HG02623 (cell line): ENCODE measurements at regions not wholly inside any gene's neighbourhood (a gene's known extent, or its start where the extent isn't known, plus 50 kb on each side); places are given as distances from the start of the nearest gene placed in this dataset.
"Not testable (repeated sequence)": the region's sequence is repeated elsewhere in the genome, so short reads cannot be mapped to it uniquely, and the experiment has no call there.

ENCODE experiments used
- ATAC-seq: cut with Tn5 transposase; IDR thresholded peaks from one replicate; pipeline ENCODE4 v1.9.1; 2021; ENCODE audit warnings: moderate library complexity; ENCODE audit not compliant: unreplicated experiment

- no peak for ATAC-seq
Observed at GRCh38 chr6:30832864-30833263, 51.5 kb upstream of the DDR1 start.

DNA sequence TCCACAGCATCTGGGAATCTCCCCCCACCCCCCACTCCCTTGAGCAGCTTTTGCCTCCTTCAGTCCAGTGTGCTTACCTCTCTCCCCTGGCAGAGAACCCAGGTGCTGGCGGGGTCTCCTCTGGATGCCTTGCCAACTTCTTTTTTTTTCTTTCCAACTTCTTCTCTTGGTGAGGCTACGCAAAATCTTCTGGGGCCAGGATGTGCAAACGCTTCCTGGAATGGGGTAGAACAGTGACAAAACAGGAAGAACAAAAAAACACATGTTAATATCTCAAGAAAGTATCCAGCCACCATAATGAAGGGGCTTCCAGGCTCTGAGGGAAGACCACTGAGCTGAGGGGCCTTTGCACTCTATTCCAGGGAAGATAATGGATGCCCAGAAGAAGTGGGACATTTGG is 53.9 kb upstream of the DDR1 start:
- no peak for ATAC-seq

GRCh38 chr6:30829639-30830255 is 54.6 kb upstream of the DDR1 start:
- ATAC-seq, result no peak

- ATAC-seq, result no peak
Observed at GRCh38 chr6:30829033-30829432, 55.3 kb upstream of the DDR1 start.

DNA sequence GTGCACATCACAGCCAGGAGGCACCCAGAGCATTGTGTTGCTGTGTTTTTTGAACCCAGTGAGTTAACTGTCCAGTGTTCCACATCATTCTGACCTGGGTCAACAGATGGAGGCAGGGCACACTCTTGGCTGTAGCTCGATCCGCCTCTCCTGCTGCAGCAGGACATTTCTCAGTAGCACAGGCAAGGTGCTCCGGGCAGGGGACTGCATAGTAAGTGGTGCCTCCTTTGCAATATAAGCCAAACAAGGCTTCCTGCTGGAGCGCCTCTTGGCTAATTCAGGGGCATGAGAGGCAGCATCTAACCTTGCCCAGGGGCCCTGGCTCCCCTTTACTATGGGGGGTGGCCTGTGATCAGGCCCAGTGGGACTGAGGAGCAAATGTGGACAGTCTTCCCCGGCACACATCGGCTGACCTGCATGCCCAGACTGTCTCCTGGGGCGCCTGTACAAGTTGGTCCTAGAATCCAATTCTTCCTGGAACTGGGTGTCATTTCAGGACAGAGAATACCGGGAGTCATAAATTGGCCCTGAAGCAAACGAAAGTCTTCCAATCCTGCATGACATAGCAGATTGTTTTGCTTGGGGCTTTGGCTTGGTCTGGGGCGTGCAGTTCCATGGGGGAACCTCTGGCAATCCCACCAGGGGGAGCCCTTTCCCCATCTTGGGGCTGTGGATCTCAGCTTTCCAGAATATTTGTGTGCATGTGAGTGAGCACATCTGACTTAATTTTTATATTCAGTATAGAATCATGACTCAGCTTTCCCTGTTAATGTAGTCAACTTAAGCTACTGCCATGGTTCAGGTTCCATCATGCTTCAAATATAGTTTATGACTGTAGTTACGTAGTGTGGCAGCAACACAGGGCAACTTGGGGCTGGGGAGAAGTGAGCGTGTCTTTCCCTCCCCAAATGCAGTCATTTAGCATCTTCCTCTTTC is 56.0 kb upstream of the DDR1 start:
- no peak for ATAC-seq

DNA sequence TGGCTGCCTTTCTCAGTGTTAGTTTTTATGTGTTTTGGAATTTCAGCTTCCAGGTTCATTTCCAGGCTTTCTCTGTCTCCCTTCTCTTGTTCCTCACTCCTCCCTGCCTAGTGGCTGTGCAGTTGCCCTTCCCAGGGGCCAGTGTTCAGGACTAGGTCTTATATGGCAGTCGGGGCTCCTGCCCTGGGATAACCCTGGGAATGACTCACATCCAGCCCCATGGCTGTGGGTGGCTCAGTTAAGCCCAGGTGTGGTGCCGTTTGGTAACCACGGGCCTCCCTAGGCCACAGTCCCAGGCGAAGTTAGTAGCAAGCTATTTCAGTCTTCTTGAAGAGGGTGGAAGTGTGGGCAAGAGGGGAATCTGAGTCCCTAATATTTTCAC is 57.4 kb upstream of the DDR1 start:
- no peak for ATAC-seq

DNA sequence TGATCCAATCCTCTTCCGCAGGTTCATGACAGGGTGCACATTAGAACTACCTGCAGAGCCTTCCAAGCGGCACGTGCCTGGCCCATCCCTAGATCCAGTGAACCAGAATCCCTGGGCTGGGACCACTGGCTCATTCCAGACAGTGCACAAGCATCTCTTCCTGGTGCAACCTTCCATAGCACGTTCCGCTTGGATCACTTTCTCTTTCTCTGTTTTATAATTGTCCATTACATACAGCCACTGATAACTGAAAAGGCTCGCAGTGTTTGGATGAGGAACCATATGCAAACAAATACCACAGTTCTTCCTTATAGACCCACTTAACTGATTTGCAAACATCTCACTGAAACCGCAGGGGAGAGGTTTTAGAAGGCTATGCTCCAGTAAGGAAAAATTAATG is 59.6 kb upstream of the DDR1 start:
- ATAC-seq, result no peak

- ATAC-seq, result no peak
Observed at GRCh38 chr6:30823534-30823865, 60.8 kb upstream of the DDR1 start.

- no peak for ATAC-seq
Observed at GRCh38 chr6:30821862-30822784, 62.2 kb upstream of the DDR1 start.

GRCh38 chr6:30820193-30820592 is 64.1 kb upstream of the DDR1 start:
- ATAC-seq, result no peak

GRCh38 chr6:30819297-30819917 is 64.9 kb upstream of the DDR1 start:
- no peak for ATAC-seq

DNA sequence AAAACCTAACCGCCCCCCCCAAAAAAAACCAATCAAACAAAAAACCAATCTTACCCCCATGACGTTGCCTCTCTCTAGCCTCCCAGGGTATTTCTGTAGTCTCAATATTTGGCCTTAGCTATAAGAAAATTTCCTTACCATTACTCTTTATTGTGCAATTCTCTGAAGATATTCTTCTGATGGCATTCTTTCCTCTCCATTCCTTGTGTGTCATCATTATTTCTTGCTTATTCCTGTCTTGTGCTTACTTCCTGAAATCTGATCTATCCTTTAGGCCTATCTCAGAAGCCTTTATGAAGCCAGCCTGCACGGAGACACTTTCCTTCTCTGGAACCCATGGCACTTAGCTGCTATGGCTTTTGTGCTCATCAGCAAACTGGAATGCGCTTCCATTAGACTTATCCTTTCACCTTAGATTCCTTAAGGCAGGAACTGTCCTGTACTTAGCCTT is 65.9 kb upstream of the DDR1 start:
- no peak for ATAC-seq

GRCh38 chr6:30816791-30817739 is 67.3 kb upstream of the DDR1 start:
- no peak for ATAC-seq

DNA sequence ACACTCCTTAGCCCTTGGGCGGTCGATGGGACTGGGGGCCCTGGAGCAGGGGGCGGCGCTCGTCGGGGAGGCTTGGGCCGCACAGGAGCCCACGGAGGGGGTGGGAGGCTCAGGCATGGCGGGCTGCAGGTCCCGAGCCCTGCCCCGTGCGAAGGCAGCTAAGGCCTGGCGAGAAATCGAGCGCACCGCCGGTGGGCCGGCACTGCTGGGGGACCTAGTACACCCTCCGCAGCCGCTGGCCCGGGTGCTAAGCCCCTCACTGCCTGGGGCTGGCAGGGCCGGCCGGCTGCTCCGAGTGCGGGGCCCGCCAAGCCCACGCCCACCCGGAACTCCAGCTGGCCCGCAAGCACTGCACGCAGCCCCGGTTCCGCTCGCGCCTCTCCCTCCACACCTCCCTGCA is 68.0 kb upstream of the DDR1 start:
- ATAC-seq, result not testable (repeated sequence)

GRCh38 chr6:30815041-30815742 is 69.1 kb upstream of the DDR1 start:
- ATAC-seq, result not testable (repeated sequence)

- no peak for ATAC-seq
Observed at GRCh38 chr6:30814146-30815040, 69.9 kb upstream of the DDR1 start.

DNA sequence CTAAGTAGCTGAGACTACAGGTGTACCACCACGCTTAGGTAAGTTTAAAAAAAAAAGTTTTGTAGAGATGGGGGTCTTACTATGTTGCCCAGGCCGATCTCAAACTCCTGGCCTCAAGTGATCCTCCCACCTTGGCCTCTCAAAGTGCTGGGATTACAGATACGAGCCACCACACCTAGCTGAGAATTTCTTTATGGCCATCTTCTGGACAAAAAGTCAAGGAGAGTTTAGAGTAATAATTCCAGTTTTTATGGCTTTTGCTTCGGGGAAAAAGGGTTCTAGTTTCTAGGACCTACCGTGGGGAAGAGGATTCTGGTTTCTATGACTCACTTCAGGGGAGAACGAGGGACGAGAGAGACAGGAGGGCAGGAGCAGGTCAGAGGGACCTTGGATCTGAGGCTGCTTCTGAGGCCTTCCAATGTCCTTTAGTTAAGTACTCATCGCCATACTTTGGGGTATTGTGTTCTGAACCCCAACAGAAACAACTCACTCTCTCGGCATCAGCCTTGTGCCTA is 69.3 kb upstream of the IER3 start:
- ATAC-seq, result no peak

DNA sequence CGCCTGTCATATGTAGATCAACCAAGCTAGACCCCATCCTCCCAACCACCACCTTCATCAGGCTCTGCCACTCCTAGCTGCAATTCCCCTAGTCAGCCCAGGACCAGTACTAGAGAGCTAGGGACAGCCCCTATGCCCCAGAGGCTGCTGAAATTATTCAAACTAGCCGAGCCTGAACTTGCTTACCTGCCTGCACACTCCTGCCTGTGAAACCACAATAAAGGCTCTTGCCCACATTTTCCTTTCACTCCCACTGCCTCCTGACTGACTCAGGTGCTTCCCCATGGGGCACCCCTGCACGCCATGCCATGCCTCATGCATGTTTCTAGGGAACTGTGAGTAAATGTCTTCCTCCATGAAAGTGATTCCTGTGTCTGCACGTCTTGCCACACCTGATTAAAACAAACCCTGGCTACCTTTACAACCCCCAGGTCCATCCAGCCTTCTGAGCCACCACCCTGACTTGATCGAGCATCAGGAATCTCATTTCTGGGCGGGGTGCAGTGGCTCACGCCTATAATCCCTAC is 66.5 kb upstream of the IER3 start:
- peak; percentile 66 for ATAC-seq
